ENCODE measurements at regions not wholly inside any gene's neighbourhood (a gene's known extent, or its start where the extent isn't known, plus 50 kb on each side); places are given as distances from the start of the nearest gene placed in this dataset.

GRCh38 chr6:113488061-113488460 is 369.1 kb upstream of the MARCKS start:
- TF ChIP-seq, protein P1, sequence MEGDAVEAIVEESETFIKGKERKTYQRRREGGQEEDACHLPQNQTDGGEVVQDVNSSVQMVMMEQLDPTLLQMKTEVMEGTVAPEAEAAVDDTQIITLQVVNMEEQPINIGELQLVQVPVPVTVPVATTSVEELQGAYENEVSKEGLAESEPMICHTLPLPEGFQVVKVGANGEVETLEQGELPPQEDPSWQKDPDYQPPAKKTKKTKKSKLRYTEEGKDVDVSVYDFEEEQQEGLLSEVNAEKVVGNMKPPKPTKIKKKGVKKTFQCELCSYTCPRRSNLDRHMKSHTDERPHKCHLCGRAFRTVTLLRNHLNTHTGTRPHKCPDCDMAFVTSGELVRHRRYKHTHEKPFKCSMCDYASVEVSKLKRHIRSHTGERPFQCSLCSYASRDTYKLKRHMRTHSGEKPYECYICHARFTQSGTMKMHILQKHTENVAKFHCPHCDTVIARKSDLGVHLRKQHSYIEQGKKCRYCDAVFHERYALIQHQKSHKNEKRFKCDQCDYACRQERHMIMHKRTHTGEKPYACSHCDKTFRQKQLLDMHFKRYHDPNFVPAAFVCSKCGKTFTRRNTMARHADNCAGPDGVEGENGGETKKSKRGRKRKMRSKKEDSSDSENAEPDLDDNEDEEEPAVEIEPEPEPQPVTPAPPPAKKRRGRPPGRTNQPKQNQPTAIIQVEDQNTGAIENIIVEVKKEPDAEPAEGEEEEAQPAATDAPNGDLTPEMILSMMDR (IDR thresholded peaks at IDR 0.05; ENCODE audit: low read depth, low read length, missing input control) = no peak
- TF ChIP-seq, protein P2, sequence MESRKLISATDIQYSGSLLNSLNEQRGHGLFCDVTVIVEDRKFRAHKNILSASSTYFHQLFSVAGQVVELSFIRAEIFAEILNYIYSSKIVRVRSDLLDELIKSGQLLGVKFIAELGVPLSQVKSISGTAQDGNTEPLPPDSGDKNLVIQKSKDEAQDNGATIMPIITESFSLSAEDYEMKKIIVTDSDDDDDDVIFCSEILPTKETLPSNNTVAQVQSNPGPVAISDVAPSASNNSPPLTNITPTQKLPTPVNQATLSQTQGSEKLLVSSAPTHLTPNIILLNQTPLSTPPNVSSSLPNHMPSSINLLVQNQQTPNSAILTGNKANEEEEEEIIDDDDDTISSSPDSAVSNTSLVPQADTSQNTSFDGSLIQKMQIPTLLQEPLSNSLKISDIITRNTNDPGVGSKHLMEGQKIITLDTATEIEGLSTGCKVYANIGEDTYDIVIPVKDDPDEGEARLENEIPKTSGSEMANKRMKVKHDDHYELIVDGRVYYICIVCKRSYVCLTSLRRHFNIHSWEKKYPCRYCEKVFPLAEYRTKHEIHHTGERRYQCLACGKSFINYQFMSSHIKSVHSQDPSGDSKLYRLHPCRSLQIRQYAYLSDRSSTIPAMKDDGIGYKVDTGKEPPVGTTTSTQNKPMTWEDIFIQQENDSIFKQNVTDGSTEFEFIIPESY (IDR thresholded peaks at IDR 0.05) = no peak
- TF ChIP-seq REST (IDR thresholded peaks at IDR 0.05) = no peak
- TF ChIP-seq SP1 (IDR thresholded peaks at IDR 0.05) = no peak
- no peak for TF ChIP-seq HNF4A (conservative IDR thresholded peaks at IDR 0.05)
- TF ChIP-seq EGR1 (IDR thresholded peaks at IDR 0.05; ENCODE audit: low read depth in 2 of 2) = no peak
- TF ChIP-seq, protein P3, sequence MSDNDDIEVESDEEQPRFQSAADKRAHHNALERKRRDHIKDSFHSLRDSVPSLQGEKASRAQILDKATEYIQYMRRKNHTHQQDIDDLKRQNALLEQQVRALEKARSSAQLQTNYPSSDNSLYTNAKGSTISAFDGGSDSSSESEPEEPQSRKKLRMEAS (IDR thresholded peaks at IDR 0.05) = no peak
- TF ChIP-seq YY1 (IDR thresholded peaks at IDR 0.05) = no peak
- no peak for TF ChIP-seq GABPA (IDR thresholded peaks at IDR 0.05 in 1 of 2, conservative IDR thresholded peaks at IDR 0.05 in 1 of 2)
- TF ChIP-seq JUND (IDR thresholded peaks at IDR 0.05) = no peak
- peak in 1 of 2 donors; percentile 6 for TF ChIP-seq RAD21 (IDR thresholded peaks at IDR 0.05)
- TF ChIP-seq HNF4G (IDR thresholded peaks at IDR 0.05) = no peak
- no peak for TF ChIP-seq ATF3 (IDR thresholded peaks at IDR 0.05)
